ENCODE measurements at regions not wholly inside any gene's neighbourhood (a gene's known extent, or its start where the extent isn't known, plus 50 kb on each side); places are given as distances from the start of the nearest gene placed in this dataset.

DNA sequence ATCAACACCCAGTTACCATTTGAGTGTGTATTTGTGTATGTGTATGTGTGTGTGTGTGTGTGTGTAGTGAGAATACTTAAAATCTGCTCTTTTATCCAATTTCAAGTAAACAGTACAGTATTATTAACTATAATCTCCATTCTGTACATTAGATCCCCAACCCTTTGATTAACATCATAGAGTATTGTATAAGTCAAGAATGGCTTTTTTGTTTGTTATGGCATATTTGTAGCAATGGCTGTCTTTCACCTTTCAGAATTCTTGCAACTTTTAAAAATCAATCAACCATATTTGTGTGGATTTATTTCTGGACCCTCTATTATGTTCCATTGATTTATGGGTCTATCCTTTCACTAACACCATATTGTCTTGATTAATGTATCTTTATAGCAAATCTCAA, 779.3 kb upstream of the MIR17HG start:
- TF ChIP-seq, protein P1, sequence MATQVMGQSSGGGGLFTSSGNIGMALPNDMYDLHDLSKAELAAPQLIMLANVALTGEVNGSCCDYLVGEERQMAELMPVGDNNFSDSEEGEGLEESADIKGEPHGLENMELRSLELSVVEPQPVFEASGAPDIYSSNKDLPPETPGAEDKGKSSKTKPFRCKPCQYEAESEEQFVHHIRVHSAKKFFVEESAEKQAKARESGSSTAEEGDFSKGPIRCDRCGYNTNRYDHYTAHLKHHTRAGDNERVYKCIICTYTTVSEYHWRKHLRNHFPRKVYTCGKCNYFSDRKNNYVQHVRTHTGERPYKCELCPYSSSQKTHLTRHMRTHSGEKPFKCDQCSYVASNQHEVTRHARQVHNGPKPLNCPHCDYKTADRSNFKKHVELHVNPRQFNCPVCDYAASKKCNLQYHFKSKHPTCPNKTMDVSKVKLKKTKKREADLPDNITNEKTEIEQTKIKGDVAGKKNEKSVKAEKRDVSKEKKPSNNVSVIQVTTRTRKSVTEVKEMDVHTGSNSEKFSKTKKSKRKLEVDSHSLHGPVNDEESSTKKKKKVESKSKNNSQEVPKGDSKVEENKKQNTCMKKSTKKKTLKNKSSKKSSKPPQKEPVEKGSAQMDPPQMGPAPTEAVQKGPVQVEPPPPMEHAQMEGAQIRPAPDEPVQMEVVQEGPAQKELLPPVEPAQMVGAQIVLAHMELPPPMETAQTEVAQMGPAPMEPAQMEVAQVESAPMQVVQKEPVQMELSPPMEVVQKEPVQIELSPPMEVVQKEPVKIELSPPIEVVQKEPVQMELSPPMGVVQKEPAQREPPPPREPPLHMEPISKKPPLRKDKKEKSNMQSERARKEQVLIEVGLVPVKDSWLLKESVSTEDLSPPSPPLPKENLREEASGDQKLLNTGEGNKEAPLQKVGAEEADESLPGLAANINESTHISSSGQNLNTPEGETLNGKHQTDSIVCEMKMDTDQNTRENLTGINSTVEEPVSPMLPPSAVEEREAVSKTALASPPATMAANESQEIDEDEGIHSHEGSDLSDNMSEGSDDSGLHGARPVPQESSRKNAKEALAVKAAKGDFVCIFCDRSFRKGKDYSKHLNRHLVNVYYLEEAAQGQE (IDR thresholded peaks at IDR 0.05; ENCODE audit: unreplicated experiment) = no peak
- TF ChIP-seq POLR2AphosphoS5 (IDR thresholded peaks at IDR 0.05; ENCODE audit: low read depth) = no peak
- TF ChIP-seq CTCF (conservative IDR thresholded peaks at IDR 0.05; ENCODE audit: low read depth in 2 of 2) = no peak
- no peak for TF ChIP-seq EZH2phosphoT487 (IDR thresholded peaks at IDR 0.05; ENCODE audit: unreplicated experiment)
- no peak for TF ChIP-seq EZH2 (IDR thresholded peaks at IDR 0.05; ENCODE audit: low read depth, unreplicated experiment)
- TF ChIP-seq CREB1 (CRISPR knock-in tag; IDR thresholded peaks at IDR 0.05; ENCODE audit: low read depth) = no peak
- no peak for TF ChIP-seq ZNF114 (CRISPR knock-in tag; IDR thresholded peaks at IDR 0.05)
- no peak for TF ChIP-seq ETS1 (IDR thresholded peaks at IDR 0.05)
- TF ChIP-seq NANOG (IDR thresholded peaks at IDR 0.05; ENCODE audit: borderline replicate concordance) = no peak
- TF ChIP-seq JUNB (IDR thresholded peaks at IDR 0.05; ENCODE audit: unreplicated experiment) = no peak
- TF ChIP-seq, protein P2, sequence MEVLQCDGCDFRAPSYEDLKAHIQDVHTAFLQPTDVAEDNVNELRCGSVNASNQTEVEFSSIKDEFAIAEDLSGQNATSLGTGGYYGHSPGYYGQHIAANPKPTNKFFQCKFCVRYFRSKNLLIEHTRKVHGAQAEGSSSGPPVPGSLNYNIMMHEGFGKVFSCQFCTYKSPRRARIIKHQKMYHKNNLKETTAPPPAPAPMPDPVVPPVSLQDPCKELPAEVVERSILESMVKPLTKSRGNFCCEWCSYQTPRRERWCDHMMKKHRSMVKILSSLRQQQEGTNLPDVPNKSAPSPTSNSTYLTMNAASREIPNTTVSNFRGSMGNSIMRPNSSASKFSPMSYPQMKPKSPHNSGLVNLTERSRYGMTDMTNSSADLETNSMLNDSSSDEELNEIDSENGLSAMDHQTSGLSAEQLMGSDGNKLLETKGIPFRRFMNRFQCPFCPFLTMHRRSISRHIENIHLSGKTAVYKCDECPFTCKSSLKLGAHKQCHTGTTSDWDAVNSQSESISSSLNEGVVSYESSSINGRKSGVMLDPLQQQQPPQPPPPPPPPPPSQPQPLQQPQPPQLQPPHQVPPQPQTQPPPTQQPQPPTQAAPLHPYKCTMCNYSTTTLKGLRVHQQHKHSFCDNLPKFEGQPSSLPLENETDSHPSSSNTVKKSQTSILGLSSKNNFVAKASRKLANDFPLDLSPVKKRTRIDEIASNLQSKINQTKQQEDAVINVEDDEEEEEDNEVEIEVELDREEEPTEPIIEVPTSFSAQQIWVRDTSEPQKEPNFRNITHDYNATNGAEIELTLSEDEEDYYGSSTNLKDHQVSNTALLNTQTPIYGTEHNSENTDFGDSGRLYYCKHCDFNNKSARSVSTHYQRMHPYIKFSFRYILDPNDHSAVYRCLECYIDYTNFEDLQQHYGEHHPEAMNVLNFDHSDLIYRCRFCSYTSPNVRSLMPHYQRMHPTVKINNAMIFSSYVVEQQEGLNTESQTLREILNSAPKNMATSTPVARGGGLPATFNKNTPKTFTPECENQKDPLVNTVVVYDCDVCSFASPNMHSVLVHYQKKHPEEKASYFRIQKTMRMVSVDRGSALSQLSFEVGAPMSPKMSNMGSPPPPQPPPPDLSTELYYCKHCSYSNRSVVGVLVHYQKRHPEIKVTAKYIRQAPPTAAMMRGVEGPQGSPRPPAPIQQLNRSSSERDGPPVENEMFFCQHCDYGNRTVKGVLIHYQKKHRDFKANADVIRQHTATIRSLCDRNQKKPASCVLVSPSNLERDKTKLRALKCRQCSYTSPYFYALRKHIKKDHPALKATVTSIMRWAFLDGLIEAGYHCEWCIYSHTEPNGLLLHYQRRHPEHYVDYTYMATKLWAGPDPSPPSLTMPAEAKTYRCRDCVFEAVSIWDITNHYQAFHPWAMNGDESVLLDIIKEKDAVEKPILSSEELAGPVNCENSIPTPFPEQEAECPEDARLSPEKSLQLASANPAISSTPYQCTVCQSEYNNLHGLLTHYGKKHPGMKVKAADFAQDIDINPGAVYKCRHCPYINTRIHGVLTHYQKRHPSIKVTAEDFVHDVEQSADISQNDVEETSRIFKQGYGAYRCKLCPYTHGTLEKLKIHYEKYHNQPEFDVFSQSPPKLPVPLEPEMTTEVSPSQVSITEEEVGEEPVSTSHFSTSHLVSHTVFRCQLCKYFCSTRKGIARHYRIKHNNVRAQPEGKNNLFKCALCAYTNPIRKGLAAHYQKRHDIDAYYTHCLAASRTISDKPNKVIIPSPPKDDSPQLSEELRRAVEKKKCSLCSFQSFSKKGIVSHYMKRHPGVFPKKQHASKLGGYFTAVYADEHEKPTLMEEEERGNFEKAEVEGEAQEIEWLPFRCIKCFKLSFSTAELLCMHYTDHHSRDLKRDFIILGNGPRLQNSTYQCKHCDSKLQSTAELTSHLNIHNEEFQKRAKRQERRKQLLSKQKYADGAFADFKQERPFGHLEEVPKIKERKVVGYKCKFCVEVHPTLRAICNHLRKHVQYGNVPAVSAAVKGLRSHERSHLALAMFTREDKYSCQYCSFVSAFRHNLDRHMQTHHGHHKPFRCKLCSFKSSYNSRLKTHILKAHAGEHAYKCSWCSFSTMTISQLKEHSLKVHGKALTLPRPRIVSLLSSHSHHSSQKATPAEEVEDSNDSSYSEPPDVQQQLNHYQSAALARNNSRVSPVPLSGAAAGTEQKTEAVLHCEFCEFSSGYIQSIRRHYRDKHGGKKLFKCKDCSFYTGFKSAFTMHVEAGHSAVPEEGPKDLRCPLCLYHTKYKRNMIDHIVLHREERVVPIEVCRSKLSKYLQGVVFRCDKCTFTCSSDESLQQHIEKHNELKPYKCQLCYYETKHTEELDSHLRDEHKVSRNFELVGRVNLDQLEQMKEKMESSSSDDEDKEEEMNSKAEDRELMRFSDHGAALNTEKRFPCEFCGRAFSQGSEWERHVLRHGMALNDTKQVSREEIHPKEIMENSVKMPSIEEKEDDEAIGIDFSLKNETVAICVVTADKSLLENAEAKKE (CRISPR knock-in tag; IDR thresholded peaks at IDR 0.05) = no peak
- no peak for TF ChIP-seq STAT1 (IDR thresholded peaks at IDR 0.05; ENCODE audit: unreplicated experiment)
- no peak for TF ChIP-seq ZNF331 (CRISPR knock-in tag; IDR thresholded peaks at IDR 0.05; ENCODE audit: low read depth)

Measured in GM23338 (cell line).